ENCODE measurements at regions not wholly inside any gene's neighbourhood (a gene's known extent, or its start where the extent isn't known, plus 50 kb on each side); places are given as distances from the start of the nearest gene placed in this dataset.

DNA sequence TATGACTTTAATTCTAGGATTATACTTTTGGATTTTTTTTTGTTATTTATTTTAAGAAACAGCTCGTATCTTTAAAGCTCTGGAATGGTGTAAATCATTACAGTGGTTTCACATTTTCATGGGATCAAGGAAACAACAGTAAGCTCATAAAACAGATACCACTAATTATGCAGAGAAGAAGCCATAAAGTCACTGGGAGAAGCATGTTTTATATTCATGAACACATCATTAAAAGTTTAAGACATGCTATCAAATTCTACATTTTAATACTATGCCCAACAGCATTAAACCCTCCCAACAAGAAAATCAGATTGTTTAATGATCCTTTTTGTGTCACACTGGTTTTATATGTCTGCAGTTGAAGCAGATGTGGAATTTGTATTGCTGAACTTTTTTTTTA is 149.9 kb downstream of the FBXO8 start:
- TF ChIP-seq, protein P1, sequence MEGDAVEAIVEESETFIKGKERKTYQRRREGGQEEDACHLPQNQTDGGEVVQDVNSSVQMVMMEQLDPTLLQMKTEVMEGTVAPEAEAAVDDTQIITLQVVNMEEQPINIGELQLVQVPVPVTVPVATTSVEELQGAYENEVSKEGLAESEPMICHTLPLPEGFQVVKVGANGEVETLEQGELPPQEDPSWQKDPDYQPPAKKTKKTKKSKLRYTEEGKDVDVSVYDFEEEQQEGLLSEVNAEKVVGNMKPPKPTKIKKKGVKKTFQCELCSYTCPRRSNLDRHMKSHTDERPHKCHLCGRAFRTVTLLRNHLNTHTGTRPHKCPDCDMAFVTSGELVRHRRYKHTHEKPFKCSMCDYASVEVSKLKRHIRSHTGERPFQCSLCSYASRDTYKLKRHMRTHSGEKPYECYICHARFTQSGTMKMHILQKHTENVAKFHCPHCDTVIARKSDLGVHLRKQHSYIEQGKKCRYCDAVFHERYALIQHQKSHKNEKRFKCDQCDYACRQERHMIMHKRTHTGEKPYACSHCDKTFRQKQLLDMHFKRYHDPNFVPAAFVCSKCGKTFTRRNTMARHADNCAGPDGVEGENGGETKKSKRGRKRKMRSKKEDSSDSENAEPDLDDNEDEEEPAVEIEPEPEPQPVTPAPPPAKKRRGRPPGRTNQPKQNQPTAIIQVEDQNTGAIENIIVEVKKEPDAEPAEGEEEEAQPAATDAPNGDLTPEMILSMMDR (IDR thresholded peaks at IDR 0.05): no peak
- TF ChIP-seq POLR2A (IDR thresholded peaks at IDR 0.05): no peak

All from body of pancreas (tissue), 4 donors.